ENCODE measurements at regions not wholly inside any gene's neighbourhood (a gene's known extent, or its start where the extent isn't known, plus 50 kb on each side); places are given as distances from the start of the nearest gene placed in this dataset.

- TF ChIP-seq, protein P1, sequence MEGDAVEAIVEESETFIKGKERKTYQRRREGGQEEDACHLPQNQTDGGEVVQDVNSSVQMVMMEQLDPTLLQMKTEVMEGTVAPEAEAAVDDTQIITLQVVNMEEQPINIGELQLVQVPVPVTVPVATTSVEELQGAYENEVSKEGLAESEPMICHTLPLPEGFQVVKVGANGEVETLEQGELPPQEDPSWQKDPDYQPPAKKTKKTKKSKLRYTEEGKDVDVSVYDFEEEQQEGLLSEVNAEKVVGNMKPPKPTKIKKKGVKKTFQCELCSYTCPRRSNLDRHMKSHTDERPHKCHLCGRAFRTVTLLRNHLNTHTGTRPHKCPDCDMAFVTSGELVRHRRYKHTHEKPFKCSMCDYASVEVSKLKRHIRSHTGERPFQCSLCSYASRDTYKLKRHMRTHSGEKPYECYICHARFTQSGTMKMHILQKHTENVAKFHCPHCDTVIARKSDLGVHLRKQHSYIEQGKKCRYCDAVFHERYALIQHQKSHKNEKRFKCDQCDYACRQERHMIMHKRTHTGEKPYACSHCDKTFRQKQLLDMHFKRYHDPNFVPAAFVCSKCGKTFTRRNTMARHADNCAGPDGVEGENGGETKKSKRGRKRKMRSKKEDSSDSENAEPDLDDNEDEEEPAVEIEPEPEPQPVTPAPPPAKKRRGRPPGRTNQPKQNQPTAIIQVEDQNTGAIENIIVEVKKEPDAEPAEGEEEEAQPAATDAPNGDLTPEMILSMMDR (IDR thresholded peaks at IDR 0.05; ENCODE audit: insufficient read depth, low read depth, low read length), result no peak
- no peak for TF ChIP-seq EZH2 (IDR thresholded peaks at IDR 0.05; ENCODE audit: insufficient read depth, low read length)
These were observed 129.4 kb upstream of the CLEC14A start for GRCh38 chr14:38385343-38385742.
